IPS-20b (cell line): ENCODE measurements at regions not wholly inside any gene's neighbourhood (a gene's known extent, or its start where the extent isn't known, plus 50 kb on each side); places are given as distances from the start of the nearest gene placed in this dataset.

ENCODE experiments used
- H3K27ac ChIP-seq: one replicate; pipeline ENCODE4 v1.5.1; 2013; ENCODE audit warnings: low read length
- H3K27me3 ChIP-seq: 2 replicates; pipeline ENCODE4 v1.6.1; 2013; ENCODE audit warnings: mild to moderate bottlenecking, low read length, inconsistent platforms; ENCODE audit not compliant: insufficient read depth
- H3K36me3 ChIP-seq: 2 replicates; pipeline ENCODE4 v1.6.1; 2013; ENCODE audit warnings: low read depth, mild to moderate bottlenecking, inconsistent platforms, low read length, moderate library complexity; ENCODE audit not compliant: insufficient read depth
- H3K4me1 ChIP-seq: 2 replicates; pipeline ENCODE4 v1.6.1; 2013; ENCODE audit warnings: mild to moderate bottlenecking, control low read depth, inconsistent platforms, low read length, moderate library complexity; ENCODE audit not compliant: insufficient read depth
- H3K4me3 ChIP-seq: 2 replicates; pipeline ENCODE4 v1.5.1; 2013; ENCODE audit warnings: mild to moderate bottlenecking, low read length, inconsistent platforms
- H3K9ac ChIP-seq: 2 replicates; pipeline ENCODE4 v1.6.1; 2013; ENCODE audit warnings: low read depth, mild to moderate bottlenecking, inconsistent platforms, low read length, moderate library complexity
- H3K9me3 ChIP-seq: 2 replicates; pipeline ENCODE4 v1.6.1; 2013; ENCODE audit warnings: mild to moderate bottlenecking, low read depth, low read length, inconsistent platforms; ENCODE audit not compliant: insufficient read depth

DNA sequence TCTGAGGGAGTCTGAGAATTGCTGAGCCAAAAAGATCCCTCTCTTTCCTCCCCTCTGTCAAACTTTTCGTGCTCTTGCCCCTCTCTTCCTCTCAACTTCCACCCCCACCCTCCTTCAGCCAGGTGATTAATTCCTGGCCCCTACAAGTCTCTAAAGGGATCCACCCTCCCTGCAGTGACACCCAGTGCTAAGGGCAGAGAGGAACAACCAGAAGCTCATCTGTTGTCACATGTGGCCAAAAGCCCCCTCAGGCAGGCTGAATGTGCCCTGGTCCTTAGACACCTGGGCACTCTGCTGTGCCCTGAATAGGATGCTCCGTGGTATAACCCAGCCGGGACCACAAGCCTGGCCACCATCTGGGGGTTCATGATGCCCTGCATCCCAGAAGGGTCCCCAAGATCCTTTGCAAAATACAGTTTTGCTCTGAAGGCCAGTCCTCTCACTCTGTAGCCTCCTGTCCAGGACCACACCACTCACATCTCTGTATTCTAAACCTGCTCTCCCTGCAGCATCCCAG lies 234.4 kb downstream of the BCL11A start:
- Histone ChIP-seq H3K27me3 (0 out of 2 replicates have a peak, but pooled peaks cover 7% of the 10 kb centered on the region), H3K4me1 (peaks cover 16% of the 10 kb centered on the region; the same call in 1 of the 2 replicates), H3K4me3 (no peak overlapping the region), H3K27ac (no peak overlapping the region), H3K36me3 (no peaks in the 10 kb centered on the region), H3K9ac (no peak overlapping the region), H3K9me3 (no peaks in the 10 kb centered on the region)

DNA sequence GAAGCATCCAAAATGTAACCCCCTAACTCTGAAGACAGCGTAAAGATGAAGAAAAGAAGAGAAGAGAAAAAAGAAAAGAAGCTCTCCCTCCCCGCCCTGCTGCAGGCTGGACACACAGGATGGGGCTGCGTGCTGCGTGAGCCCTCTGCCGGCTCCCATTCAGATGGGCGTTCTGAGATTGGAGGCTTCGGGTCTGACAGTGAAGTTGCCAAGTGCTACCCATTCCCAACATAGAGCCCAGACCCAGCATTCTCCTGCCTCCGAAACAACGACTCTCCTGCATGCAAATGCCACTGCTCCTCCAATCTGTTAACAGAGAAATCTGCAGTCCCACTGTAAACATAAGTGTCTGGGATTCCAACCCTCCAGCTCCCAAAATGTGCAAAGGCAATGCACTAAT lies 234.9 kb downstream of the BCL11A start:
- H3K36me3 ChIP-seq: no peaks in the 10 kb centered on the region
- H3K4me3 ChIP-seq: no peak overlapping the region
- H3K9me3 ChIP-seq: no peaks in the 10 kb centered on the region
- H3K27me3 ChIP-seq: 0 out of 2 replicates have a peak, but pooled peaks cover 7% of the 10 kb centered on the region
- H3K9ac ChIP-seq: no peak overlapping the region
- H3K4me1 ChIP-seq: peaks cover 16% of the 10 kb centered on the region; the same call in 1 of the 2 replicates
- no peak overlapping the region for H3K27ac ChIP-seq

DNA sequence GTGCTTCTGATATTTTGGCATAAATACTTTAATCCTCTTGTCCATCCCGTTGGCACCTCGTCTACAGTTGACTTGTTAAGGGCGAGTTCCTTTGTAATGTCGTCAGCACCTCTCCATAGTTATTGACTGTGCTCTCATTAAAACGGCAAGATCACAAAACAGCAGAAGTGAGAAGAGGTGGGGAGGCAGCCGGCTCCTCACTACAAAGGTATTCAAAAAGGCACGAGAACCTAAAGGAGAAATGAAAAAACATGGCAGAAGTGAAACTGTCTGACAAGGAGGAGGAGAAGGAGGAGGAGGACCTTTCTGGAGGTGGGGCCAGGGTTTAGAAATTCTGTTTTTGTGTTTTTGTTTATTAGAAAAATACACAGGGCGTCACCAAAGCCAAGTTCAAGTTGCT lies 235.6 kb downstream of the BCL11A start:
- H3K27ac ChIP-seq: no peak overlapping the region
- H3K4me3 ChIP-seq: no peak overlapping the region
- no peaks in the 10 kb centered on the region for H3K9me3 ChIP-seq
- H3K9ac ChIP-seq: no peak overlapping the region
- H3K4me1 ChIP-seq: peaks cover 16% of the 10 kb centered on the region; the same call in 1 of the 2 replicates
- no peaks in the 10 kb centered on the region for H3K36me3 ChIP-seq
- 0 out of 2 replicates have a peak, but pooled peaks cover 7% of the 10 kb centered on the region for H3K27me3 ChIP-seq

DNA sequence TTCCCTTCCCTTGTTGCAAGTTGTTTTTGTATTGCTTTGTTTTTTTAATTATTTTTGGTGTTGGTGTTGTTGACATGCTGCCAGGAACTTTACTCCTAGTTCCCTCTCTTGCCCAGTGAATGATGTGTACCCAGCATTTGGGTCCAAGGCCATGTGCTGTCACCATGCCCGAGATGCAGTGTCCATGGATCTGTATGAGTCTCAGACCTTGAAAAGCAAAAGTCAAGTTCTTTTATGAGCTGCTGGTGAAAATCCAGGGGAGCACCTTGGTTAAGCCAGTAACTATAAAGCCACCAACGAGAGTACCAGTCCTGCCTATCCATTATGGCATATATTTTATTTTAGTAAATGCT lies 236.4 kb downstream of the BCL11A start:
- H3K27me3 ChIP-seq: 0 out of 2 replicates have a peak, but pooled peaks cover 7% of the 10 kb centered on the region
- H3K9me3 ChIP-seq: no peaks in the 10 kb centered on the region
- H3K4me1 ChIP-seq: peaks cover 16% of the 10 kb centered on the region; the same call in 1 of the 2 replicates
- H3K36me3 ChIP-seq: no peaks in the 10 kb centered on the region
- no peak overlapping the region for H3K9ac ChIP-seq
- H3K4me3 ChIP-seq: no peak overlapping the region
- H3K27ac ChIP-seq: no peak overlapping the region

DNA sequence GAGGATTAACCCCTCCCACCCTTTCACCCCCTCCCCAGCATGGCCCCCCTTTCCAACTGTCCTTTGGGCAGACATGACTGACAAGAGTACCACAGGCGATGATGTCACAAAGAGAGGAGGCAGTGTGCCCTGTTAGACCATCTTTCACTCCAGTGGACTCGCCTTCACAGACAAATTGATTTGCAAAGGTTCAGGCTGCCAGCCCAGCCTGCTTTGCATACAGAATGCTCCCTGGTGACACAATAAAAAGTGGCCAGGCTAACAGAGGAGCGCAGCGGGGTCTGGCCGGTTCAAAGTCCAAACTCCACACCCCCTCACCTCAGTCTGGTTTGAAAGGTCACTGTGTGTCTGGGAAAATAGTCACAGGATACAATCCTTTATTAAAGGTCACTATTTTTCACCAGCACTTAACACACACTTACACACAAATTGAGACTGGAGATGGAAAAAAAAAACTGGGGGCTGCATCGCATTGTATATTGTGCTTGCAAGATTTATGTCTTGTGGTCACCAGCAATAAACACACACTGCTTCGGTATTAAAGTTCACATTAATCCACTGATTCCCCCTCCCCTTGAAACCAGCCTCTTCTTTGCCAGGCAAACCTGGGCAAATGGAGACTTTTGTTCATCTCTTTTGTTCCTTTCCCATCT lies 236.9 kb downstream of the BCL11A start:
- Histone ChIP-seq H3K9me3 (no peaks in the 10 kb centered on the region), H3K9ac (no peak overlapping the region), H3K4me1 (peaks cover 16% of the 10 kb centered on the region; the same call in 1 of the 2 replicates), H3K4me3 (no peak overlapping the region), H3K27ac (no peak overlapping the region), H3K27me3 (0 out of 2 replicates have a peak, but pooled peaks cover 7% of the 10 kb centered on the region), H3K36me3 (no peaks in the 10 kb centered on the region)

DNA sequence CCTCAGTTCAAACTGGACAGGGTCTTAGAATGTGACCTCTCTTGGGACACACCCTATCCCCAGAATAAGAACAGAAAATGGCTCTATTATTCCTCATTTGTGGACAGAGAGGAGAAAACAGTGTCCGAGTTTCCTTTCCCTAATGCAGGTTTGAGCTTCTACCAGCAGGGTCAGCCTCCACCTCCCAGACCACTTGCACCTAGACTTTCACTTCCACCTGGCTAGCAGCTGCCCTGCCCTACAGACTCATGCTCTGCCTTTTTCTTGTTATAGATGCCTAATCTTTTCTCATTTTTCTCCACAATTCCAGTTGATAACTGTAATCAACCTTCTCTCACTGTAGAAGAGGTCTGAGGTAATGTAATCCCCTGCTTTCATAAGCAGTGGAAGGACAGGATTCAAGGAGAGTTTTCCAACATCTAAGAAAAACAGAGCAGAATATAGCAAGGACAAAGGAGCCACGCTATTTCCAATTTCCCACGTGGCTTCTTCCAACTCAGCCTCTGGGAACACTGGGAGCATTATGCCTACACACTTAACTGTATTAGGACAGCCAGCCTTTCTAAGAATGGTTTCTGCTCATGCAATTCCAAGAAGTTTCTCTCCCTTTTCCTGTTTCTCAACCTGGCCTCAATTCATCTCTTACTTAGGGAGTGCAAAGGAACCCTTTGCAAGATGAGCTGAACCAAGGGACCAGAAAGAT lies 239.8 kb downstream of the BCL11A start:
- no peaks in the 10 kb centered on the region for H3K36me3 ChIP-seq
- peaks cover 16% of the 10 kb centered on the region; the same call in 1 of the 2 replicates for H3K4me1 ChIP-seq
- no peaks in the 10 kb centered on the region for H3K9me3 ChIP-seq
- H3K27me3 ChIP-seq: 0 out of 2 replicates have a peak, but pooled peaks cover 7% of the 10 kb centered on the region
- H3K4me3 ChIP-seq: no peak overlapping the region
- H3K9ac ChIP-seq: no peak overlapping the region
- no peak overlapping the region for H3K27ac ChIP-seq

DNA sequence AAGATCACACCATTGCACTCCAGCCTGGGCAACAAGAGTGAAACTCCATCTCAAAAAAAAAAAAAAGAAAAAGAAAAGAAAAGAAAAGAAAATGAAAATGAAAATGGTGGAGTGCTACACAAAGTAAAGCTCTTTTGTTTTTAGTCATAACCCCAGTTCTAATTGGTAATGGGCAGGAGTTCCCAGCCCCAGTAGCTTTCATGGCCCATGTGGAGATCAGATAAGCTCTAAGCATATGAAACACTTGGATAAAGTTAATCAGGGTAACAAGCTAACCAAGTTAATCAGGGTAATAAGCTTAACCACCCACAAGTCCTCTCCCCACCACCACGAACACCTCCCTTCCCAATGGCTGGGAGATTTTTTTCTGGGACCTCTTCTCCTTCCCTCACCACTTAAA lies 240.8 kb downstream of the BCL11A start:
- H3K9ac ChIP-seq: no peak overlapping the region
- no peaks in the 10 kb centered on the region for H3K27me3 ChIP-seq
- H3K4me3 ChIP-seq: no peak overlapping the region
- peaks cover 8% of the 10 kb centered on the region; the same call in 1 of the 2 replicates for H3K4me1 ChIP-seq
- no peaks in the 10 kb centered on the region for H3K9me3 ChIP-seq
- no peaks in the 10 kb centered on the region for H3K36me3 ChIP-seq
- no peak overlapping the region for H3K27ac ChIP-seq

DNA sequence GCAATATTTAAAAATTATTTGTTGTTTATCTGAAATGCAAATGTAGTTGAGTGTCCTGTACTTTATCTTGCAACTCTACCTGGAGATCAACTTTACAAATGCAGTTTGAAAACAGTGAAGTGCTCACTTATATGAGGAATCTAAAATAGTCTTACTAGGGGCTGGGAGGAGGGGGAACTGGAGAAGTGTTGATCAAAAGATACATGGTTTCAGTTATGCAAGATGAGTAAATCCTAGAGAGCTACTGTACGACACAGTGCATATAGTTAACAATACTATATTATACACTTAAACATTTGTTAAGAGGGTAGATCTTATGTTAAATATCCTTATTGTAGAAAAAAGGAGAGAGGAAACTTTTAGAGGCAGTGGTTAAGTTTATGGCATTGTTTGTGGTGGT lies 241.9 kb downstream of the BCL11A start:
- no peak overlapping the region for H3K9ac ChIP-seq
- peaks cover 3% of the 10 kb centered on the region; the same call in 1 of the 2 replicates for H3K4me1 ChIP-seq
- H3K9me3 ChIP-seq: no peaks in the 10 kb centered on the region
- no peaks in the 10 kb centered on the region for H3K27me3 ChIP-seq
- no peak overlapping the region for H3K27ac ChIP-seq
- no peak overlapping the region for H3K4me3 ChIP-seq
- H3K36me3 ChIP-seq: no peaks in the 10 kb centered on the region

DNA sequence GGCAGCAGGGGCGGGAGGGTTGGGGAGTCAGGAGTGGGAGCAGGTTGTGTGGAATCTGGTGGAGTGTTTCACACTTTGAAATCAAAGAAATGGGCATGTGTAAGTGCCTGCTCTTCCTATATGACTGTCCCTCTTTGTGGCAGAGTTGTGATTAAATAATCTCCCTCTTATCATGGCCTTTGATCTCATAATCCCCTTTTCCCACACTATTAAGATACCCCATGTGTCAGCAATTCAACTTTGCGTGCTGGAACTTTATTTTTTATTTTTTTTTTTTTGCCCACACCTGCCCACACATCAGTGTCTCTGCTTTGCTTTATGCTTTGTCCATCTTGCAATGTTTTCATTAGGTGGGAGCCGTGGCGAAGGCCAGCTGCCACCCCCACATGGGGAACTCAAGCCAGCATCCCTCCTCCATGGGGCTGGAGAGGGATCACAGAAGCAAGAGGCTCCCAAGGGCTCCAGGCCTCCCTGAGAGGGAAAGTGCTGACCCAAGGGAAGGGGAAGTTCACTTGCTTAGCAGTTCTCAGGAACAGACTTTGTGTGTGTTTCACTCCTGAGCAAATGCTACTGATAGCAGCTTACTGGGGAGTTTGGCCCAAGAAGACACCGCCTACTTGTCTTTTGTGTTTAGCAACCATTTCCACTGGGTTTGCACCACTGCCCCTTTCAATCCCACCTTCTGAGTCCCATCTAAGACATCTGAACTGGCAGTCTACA lies 243.4 kb downstream of the BCL11A start:
- Histone ChIP-seq H3K9ac (no peak overlapping the region), H3K4me3 (no peak overlapping the region), H3K4me1 (no peaks in the 10 kb centered on the region), H3K27me3 (no peaks in the 10 kb centered on the region), H3K27ac (no peak overlapping the region), H3K9me3 (no peaks in the 10 kb centered on the region), H3K36me3 (no peaks in the 10 kb centered on the region)

DNA sequence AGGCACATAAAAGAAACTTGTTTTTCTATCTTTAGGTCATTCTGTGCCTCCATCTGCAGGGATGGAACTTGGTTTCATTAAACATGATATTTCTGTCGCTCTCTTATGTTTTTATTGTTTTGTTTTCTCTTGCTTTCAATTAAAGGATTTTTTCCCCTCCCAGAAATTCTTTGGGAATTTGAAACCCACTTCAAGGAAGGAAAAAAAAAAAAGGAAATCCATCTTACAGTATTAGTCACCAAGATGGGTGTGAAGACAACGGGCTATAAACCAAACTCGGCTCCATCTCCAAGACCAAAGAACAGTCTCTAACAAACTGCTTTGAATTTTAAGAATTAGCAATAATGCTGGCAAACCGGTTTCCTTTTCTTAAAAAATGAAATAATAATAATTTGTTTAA lies 244.1 kb downstream of the BCL11A start:
- Histone ChIP-seq H3K4me1 (no peaks in the 10 kb centered on the region), H3K27me3 (no peaks in the 10 kb centered on the region)

DNA sequence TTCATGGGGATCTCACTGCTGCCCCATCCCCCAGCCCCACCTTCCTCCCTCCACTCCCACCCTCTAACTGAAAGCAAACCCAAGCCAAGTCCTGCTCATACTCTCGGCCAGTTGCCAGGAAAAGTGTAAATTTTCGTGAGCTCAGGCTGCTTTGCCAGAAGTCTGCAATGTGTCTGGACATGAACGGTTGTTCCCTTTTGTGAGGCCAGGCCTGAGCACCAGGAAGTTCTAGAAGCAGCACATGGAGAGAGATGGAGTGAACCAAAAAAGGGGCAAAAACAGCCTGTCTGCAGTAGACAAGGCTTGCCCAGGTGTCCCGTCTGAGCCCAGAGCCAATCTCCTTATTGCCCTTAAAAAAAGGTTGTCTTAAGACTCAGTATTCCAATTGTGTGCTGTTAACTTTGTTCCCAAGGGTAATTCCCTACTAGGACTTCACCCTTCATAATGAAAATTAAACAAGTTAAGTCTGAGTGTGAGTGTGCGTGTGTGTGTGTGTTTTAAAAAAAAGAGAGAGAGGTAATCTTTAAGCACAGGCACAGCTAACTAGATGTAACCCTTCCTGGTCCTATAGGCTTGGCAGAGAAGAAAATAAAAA lies 247.1 kb downstream of the BCL11A start:
- H3K4me1 ChIP-seq: no peaks in the 10 kb centered on the region
- H3K9ac ChIP-seq: no peak overlapping the region
- no peak overlapping the region for H3K27ac ChIP-seq
- no peak overlapping the region for H3K4me3 ChIP-seq
- no peaks in the 10 kb centered on the region for H3K36me3 ChIP-seq
- no peaks in the 10 kb centered on the region for H3K27me3 ChIP-seq
- no peaks in the 10 kb centered on the region for H3K9me3 ChIP-seq

More for the DNA sequence above, 244.1 kb downstream of the BCL11A start:
- no peaks in the 10 kb centered on the region for H3K36me3 ChIP-seq
- no peak overlapping the region for H3K9ac ChIP-seq
- no peak overlapping the region for H3K4me3 ChIP-seq
- H3K27ac ChIP-seq: no peak overlapping the region
- H3K9me3 ChIP-seq: no peaks in the 10 kb centered on the region
